ENCODE measurements at regions not wholly inside any gene's neighbourhood (a gene's known extent, or its start where the extent isn't known, plus 50 kb on each side); places are given as distances from the start of the nearest gene placed in this dataset.

DNA sequence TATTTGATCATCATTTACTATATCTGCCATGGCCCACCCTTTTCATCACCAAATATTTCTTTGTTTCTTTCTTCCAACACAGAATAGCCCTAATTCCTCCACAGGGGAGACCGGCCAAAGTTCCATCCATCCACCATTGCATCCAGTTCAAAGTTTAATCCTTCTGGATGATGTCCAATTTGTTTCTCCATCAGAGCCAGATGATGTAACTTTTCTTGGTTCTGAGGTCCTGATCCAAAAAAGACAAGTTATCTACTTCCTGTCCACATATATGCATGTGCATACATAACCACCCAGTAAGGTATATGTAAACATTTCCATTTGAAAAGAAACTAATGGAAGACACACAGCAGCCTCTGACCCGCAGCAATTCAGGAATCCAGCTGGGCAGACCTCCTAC is 237.3 kb downstream of the SHOX2 start:
- TF ChIP-seq, protein P1, sequence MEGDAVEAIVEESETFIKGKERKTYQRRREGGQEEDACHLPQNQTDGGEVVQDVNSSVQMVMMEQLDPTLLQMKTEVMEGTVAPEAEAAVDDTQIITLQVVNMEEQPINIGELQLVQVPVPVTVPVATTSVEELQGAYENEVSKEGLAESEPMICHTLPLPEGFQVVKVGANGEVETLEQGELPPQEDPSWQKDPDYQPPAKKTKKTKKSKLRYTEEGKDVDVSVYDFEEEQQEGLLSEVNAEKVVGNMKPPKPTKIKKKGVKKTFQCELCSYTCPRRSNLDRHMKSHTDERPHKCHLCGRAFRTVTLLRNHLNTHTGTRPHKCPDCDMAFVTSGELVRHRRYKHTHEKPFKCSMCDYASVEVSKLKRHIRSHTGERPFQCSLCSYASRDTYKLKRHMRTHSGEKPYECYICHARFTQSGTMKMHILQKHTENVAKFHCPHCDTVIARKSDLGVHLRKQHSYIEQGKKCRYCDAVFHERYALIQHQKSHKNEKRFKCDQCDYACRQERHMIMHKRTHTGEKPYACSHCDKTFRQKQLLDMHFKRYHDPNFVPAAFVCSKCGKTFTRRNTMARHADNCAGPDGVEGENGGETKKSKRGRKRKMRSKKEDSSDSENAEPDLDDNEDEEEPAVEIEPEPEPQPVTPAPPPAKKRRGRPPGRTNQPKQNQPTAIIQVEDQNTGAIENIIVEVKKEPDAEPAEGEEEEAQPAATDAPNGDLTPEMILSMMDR (IDR thresholded peaks at IDR 0.05): no peak
- no peaks in the 10 kb centered on the region for H3K36me3 Mint-ChIP-seq (ENCODE audit: low read depth)
- peaks cover 28% of the 10 kb centered on the region for H3K4me1 Mint-ChIP-seq (ENCODE audit: low read depth)
- H3K27ac Mint-ChIP-seq (ENCODE audit: unreplicated experiment): no peak overlapping the region
- H3K4me3 Mint-ChIP-seq (ENCODE audit: unreplicated experiment): no peak overlapping the region
- H3K9me3 Mint-ChIP-seq (ENCODE audit: low read depth): no peaks in the 10 kb centered on the region
- DNase-seq (ENCODE audit: low spot score): no peak
- H3K27me3 Mint-ChIP-seq (ENCODE audit: low read depth): no peaks in the 10 kb centered on the region

DNA sequence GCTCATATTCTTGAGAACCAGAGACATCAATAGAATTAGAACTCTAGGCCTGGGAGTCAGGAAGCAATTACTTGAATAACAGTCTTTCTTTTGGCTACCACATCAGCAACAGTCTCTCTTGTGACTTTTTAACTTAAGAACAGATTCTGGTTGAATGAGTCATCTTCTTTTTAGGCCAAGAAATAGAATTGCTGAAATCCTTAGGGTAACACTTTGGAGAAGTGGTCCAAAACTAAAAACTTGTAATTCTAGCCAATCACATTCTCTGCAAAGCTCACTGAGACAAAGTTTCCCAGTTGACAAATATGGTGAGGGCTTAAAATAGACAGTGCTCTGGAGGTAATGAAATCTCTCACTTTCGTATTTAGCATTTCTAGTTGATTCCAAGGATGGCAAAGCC is 238.0 kb downstream of the SHOX2 start:
- Mint-ChIP-seq H3K4me3 (ENCODE audit: unreplicated experiment) (no peak overlapping the region), H3K27ac (ENCODE audit: unreplicated experiment) (peak overlapping the region; percentile 45), H3K36me3 (ENCODE audit: low read depth) (no peaks in the 10 kb centered on the region), H3K27me3 (ENCODE audit: low read depth) (peaks cover 2% of the 10 kb centered on the region), H3K9me3 (ENCODE audit: low read depth) (no peaks in the 10 kb centered on the region), H3K4me1 (ENCODE audit: low read depth) (peaks cover 28% of the 10 kb centered on the region)
- TF ChIP-seq, protein P1 (IDR thresholded peaks at IDR 0.05): no peak
- no peak for DNase-seq (ENCODE audit: low spot score)

DNA sequence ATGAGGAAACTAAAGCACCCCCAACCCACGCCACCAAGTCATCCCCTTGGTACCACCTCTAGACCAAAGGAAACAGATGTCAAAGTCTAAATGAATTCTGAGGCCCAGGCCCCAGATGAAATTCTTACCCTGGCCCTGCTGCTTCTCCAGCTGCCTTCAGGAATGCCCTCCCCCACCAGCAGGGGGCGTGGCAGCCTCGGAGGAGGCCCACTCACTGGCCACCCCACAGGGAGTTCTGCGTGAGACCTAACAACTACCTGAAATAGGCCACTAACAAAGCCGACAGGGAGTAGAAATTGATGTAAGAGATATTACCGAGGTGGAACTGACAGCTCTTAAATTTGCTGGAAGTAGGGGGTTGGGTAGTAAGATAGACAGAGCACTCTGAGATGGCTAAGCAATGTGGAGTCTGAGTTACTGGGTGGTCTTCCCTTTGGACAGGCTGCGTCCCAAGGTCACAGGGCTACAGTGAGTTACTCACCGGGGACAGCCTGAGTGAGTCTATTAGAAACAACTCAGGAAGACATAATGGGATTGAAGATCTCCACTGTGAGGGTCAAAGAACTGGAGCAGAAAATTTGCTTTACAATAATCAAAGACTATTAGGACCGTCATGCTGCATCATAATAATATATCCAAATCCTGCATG is 240.7 kb downstream of the SHOX2 start:
- Mint-ChIP-seq H3K9me3 (ENCODE audit: low read depth) (no peaks in the 10 kb centered on the region), H3K27ac (ENCODE audit: unreplicated experiment) (no peak overlapping the region), H3K4me1 (ENCODE audit: low read depth) (peaks cover 20% of the 10 kb centered on the region), H3K27me3 (ENCODE audit: low read depth) (peaks cover 9% of the 10 kb centered on the region), H3K4me3 (ENCODE audit: unreplicated experiment) (no peak overlapping the region), H3K36me3 (ENCODE audit: low read depth) (no peaks in the 10 kb centered on the region)
- TF ChIP-seq, protein P1 (IDR thresholded peaks at IDR 0.05): peak; percentile 52
- DNase-seq (ENCODE audit: low spot score): no peak

DNA sequence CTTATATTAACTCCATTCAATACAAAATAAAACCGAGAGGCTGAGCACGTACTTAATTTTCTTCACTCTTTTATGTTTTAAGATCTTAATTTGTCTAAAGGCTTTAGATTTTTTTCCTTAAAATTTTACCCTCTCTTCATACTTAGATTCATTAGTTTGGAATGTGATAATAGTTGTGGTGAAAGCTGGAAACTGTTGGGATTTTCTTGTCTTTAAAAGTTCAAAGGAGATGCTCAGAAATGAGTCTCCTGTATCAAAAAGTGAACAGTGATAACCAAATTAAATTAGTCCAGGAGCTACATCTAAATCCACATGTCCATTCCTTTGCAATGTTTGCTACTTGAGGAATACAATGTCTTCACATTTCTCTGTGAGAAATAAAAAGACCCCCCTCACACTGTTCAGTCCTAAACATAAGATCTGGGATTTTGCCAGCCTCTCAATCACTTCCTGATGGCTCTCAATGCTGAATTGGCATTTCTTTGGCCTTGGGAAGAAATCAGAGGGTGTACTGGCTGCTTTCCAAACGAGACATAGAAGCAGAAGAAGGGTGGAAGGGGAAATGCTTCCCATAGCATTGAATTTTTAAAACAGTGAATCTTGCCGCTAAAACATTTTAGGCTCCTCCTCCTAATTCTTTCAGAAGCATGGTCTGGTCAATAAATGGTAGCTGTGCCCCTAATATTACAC is 245.0 kb downstream of the SHOX2 start:
- no peaks in the 10 kb centered on the region for H3K9me3 Mint-ChIP-seq (ENCODE audit: low read depth)
- no peaks in the 10 kb centered on the region for H3K36me3 Mint-ChIP-seq (ENCODE audit: low read depth)

DNA sequence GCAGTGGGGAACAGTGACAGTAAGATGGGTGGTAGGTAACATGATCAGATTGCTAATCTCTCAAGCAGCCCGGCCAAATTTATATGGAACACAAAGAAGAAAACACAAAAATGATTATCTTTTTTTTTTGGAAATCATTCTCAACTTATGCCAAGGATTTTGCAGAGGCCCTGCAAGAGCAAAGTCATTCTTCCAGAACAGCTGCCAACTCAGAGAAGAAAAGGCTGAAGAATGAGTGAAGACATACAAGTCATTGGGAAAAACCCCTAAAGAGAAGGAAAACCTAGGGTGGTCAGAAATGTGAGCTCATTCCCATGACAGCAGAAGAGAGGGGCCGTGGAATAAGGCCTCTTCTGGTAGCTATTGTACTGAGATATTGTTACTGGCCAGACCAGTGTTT is 246.7 kb downstream of the SHOX2 start:
- H3K4me1 Mint-ChIP-seq (ENCODE audit: low read depth): no peaks in the 10 kb centered on the region
- TF ChIP-seq, protein P1 (IDR thresholded peaks at IDR 0.05): no peak
- H3K9me3 Mint-ChIP-seq (ENCODE audit: low read depth): no peaks in the 10 kb centered on the region
- no peak overlapping the region for H3K27ac Mint-ChIP-seq (ENCODE audit: unreplicated experiment)
- H3K27me3 Mint-ChIP-seq (ENCODE audit: low read depth): peaks cover 9% of the 10 kb centered on the region
- DNase-seq (ENCODE audit: low spot score): no peak
- H3K4me3 Mint-ChIP-seq (ENCODE audit: unreplicated experiment): no peak overlapping the region
- no peaks in the 10 kb centered on the region for H3K36me3 Mint-ChIP-seq (ENCODE audit: low read depth)

More for the DNA sequence above, 245.0 kb downstream of the SHOX2 start:
- TF ChIP-seq, protein P1 (IDR thresholded peaks at IDR 0.05): no peak
- no peak for DNase-seq (ENCODE audit: low spot score)
- no peak overlapping the region for H3K27ac Mint-ChIP-seq (ENCODE audit: unreplicated experiment)
- peaks cover 9% of the 10 kb centered on the region for H3K27me3 Mint-ChIP-seq (ENCODE audit: low read depth)
- H3K4me3 Mint-ChIP-seq (ENCODE audit: unreplicated experiment): no peak overlapping the region
- H3K4me1 Mint-ChIP-seq (ENCODE audit: low read depth): no peaks in the 10 kb centered on the region
